Testis (tissue), 2 donors: ENCODE measurements at regions not wholly inside any gene's neighbourhood (a gene's known extent, or its start where the extent isn't known, plus 50 kb on each side); places are given as distances from the start of the nearest gene placed in this dataset.

Source experiments
- CTCF ChIP-seq, 3 experiments: fragments of 450-650 bp in 2 of 3; fragments of 200-600 bp in 1 of 3; sonication (generic) in 1 of 3; IDR thresholded peaks; one replicate each; pipeline ENCODE4 v1.5.1; 2016 to 2019; ENCODE audit warnings: antibody characterized with exemption in 3 of 3, mild to moderate bottlenecking in 2 of 3, moderate library complexity in 1 of 3
- POLR2A ChIP-seq: fragments of 450-650 bp; IDR thresholded peaks from one replicate; pipeline ENCODE4 v1.6.1; 2017; ENCODE audit warnings: antibody characterized with exemption, mild to moderate bottlenecking, moderate library complexity

GRCh38 chr3:66586853-66587252 lies 86.0 kb upstream of the LRIG1 start:
- TF ChIP-seq POLR2A: no peak
- no peak for TF ChIP-seq CTCF (IDR thresholded peaks at IDR 0.05)
